Keratinocyte (primary cell): ENCODE measurements at regions not wholly inside any gene's neighbourhood (a gene's known extent, or its start where the extent isn't known, plus 50 kb on each side); places are given as distances from the start of the nearest gene placed in this dataset.
A peak's percentile ranks its signal among the peaks of the same experiment; 100 is the strongest.

Source experiments
- DNase-seq: peaks from one replicate; pipeline ENCODE4 v3.0.0-alpha.2; 2011; ENCODE audit warnings: low read depth, missing footprints, low spot score
- FAIRE-seq: peaks from 2 replicates; lab custom pipeline; 2011; peaks lifted over from hg19 to GRCh38; lab: Jason Lieb, UNC
- H2AFZ ChIP-seq: 2 replicates; pipeline ENCODE4 v1.6.0; 2012; ENCODE audit warnings: low read length, control low read depth, inconsistent platforms; ENCODE audit not compliant: control insufficient read depth
- H3K27ac ChIP-seq: 2 replicates; pipeline ENCODE4 v1.5.1; 2011; ENCODE audit warnings: low read length; ENCODE audit not compliant: control insufficient read depth, insufficient read depth
- H3K27me3 ChIP-seq: 3 replicates; pipeline ENCODE4 v1.6.0; 2011; ENCODE audit warnings: low read length; ENCODE audit not compliant: control insufficient read depth, insufficient read depth; ENCODE audit errors: extremely low read depth
- H3K36me3 ChIP-seq, 2 experiments: 2 replicates in 1 of 2; 3 replicates in 1 of 2; pipeline ENCODE4 v1.5.1; 2011; ENCODE audit warnings: low read length in 2 of 2, mild to moderate bottlenecking in 1 of 2; ENCODE audit not compliant: control insufficient read depth in 2 of 2, insufficient read depth in 2 of 2; ENCODE audit errors: extremely low read depth in 1 of 2
- H3K4me1 ChIP-seq: 3 replicates; pipeline ENCODE4 v1.5.1; 2011; ENCODE audit warnings: low read length; ENCODE audit not compliant: control insufficient read depth, insufficient read depth; ENCODE audit errors: extremely low read depth
- H3K4me2 ChIP-seq: 3 replicates; pipeline ENCODE4 v1.6.0; 2011; ENCODE audit warnings: low read depth, low read length; ENCODE audit not compliant: control insufficient read depth, insufficient read depth; ENCODE audit errors: extremely low read depth
- H3K4me3 ChIP-seq, 3 experiments: fragments of 200-600 bp in 1 of 3; sonication (generic) in 1 of 3; 2 replicates in 2 of 3; 3 replicates in 1 of 3; pipeline ENCODE4 v1.5.1; 2011 to 2016; ENCODE audit warnings: low read length in 3 of 3, mild to moderate bottlenecking in 3 of 3, control low read depth in 2 of 3, inconsistent platforms in 1 of 3, low read depth in 1 of 3, mixed read lengths in 1 of 3, mixed run types in 1 of 3, moderate library complexity in 1 of 3; ENCODE audit not compliant: control insufficient read depth in 2 of 3, insufficient read depth in 2 of 3; ENCODE audit errors: extremely low read depth in 1 of 3
- H3K79me2 ChIP-seq: 2 replicates; pipeline ENCODE4 v1.6.0; 2012; ENCODE audit warnings: low read length; ENCODE audit not compliant: control insufficient read depth, insufficient read depth
- H3K9ac ChIP-seq: 3 replicates; pipeline ENCODE4 v1.6.0; 2011; ENCODE audit warnings: low read length; ENCODE audit not compliant: control insufficient read depth, insufficient read depth; ENCODE audit errors: extremely low read depth
- H3K9me1 ChIP-seq: 3 replicates; pipeline ENCODE4 v1.6.0; 2011; ENCODE audit warnings: low read length; ENCODE audit not compliant: control insufficient read depth, insufficient read depth; ENCODE audit errors: extremely low read depth
- H3K9me3 ChIP-seq: 2 replicates; pipeline ENCODE4 v1.5.1; 2012; ENCODE audit warnings: low read depth, low read length; ENCODE audit not compliant: control insufficient read depth
- H4K20me1 ChIP-seq: 3 replicates; pipeline ENCODE4 v1.6.0; 2011; ENCODE audit warnings: low read length; ENCODE audit not compliant: control insufficient read depth, insufficient read depth; ENCODE audit errors: extremely low read depth
- CTCF ChIP-seq, 3 experiments: IDR thresholded peaks in 1 of 3; conservative IDR thresholded peaks in 1 of 3; optimal IDR thresholded peaks in 1 of 3; 2 replicates in 2 of 3; 3 replicates in 1 of 3; pipeline versions ENCODE3 to v1.5.1; 2011; ENCODE audit warnings: low read length in 3 of 3, mild to moderate bottlenecking in 3 of 3, moderate library complexity in 2 of 3, control low read depth in 1 of 3, inconsistent platforms in 1 of 3; ENCODE audit not compliant: insufficient read depth in 2 of 3; ENCODE audit errors: extremely low read depth in 1 of 3
- EZH2 ChIP-seq: IDR thresholded peaks from one replicate; pipeline ENCODE4 v1.6.1; 2012; ENCODE audit warnings: inconsistent platforms, mild to moderate bottlenecking, low read length, moderate library complexity
- dilution Hi-C: fragments of 300-500 bp; cut with MboI; formaldehyde crosslinking; loops from one replicate; pipeline ENCODE4 v1.7.0; 2020; ENCODE audit warnings: low sequenced_read_pairs; ENCODE audit not compliant: extremely low pct_ligation_motif_present

- Histone ChIP-seq H3K27ac (peak overlapping the region; percentile 27), H2AFZ (peak overlapping the region; percentile 40), H3K36me3 (no peaks in the 10 kb centered on the region), H4K20me1 (no peaks in the 10 kb centered on the region), H3K9me1 (no peaks in the 10 kb centered on the region), H3K9me3 (no peaks in the 10 kb centered on the region), H3K4me2 (peak overlapping the region; percentile 54), H3K27me3 (no peaks in the 10 kb centered on the region), H3K79me2 (no peaks in the 10 kb centered on the region), H3K9ac (no peak overlapping the region), H3K4me3 (peak overlapping the region in 1 of 3 experiments; percentile 16), H3K4me1 (peaks cover 38% of the 10 kb centered on the region)
- DNase-seq (no peak), FAIRE-seq (peak; percentile 41)
- dilution Hi-C loops, result no loop called here
- TF ChIP-seq CTCF (optimal IDR thresholded peaks at IDR 0.05 in 1 of 3, IDR thresholded peaks at IDR 0.05 in 1 of 3, conservative IDR thresholded peaks at IDR 0.05 in 1 of 3; ENCODE audit: extremely low read depth in 1 of 3, insufficient read depth in 2 of 3, low read length in 3 of 3) (no peak), EZH2 (no peak)
Observed at GRCh38 chr18:73793386-73793785, 354.2 kb downstream of the FBXO15 start.

GRCh38 chr18:73791081-73791480 is 356.6 kb downstream of the FBXO15 start:
- no peaks in the 10 kb centered on the region for H3K79me2 ChIP-seq

More at GRCh38 chr18:73791081-73791480, 356.6 kb downstream of the FBXO15 start:
- peak; percentile 53 for FAIRE-seq
- peaks cover 38% of the 10 kb centered on the region for H3K4me1 ChIP-seq
- DNase-seq, result no peak
- H3K4me2 ChIP-seq, result peak overlapping the region; percentile 49
- peak overlapping the region; percentile 18 for H2AFZ ChIP-seq
- H3K4me3 ChIP-seq, result no peak overlapping the region
- no peaks in the 10 kb centered on the region for H3K27me3 ChIP-seq
- H3K9ac ChIP-seq, result no peak overlapping the region
- H3K9me3 ChIP-seq, result no peaks in the 10 kb centered on the region
- H3K36me3 ChIP-seq, result no peaks in the 10 kb centered on the region
- no peaks in the 10 kb centered on the region for H4K20me1 ChIP-seq
- no peaks in the 10 kb centered on the region for H3K9me1 ChIP-seq
- TF ChIP-seq CTCF (optimal IDR thresholded peaks at IDR 0.05 in 1 of 3, IDR thresholded peaks at IDR 0.05 in 1 of 3, conservative IDR thresholded peaks at IDR 0.05 in 1 of 3; ENCODE audit: extremely low read depth in 1 of 3, insufficient read depth in 2 of 3, low read length in 3 of 3) (no peak), EZH2 (no peak)
- peak overlapping the region; percentile 78 for H3K27ac ChIP-seq
- dilution Hi-C loops, result no loop called here
